ENCODE measurements at regions not wholly inside any gene's neighbourhood (a gene's known extent, or its start where the extent isn't known, plus 50 kb on each side); places are given as distances from the start of the nearest gene placed in this dataset.

DNA sequence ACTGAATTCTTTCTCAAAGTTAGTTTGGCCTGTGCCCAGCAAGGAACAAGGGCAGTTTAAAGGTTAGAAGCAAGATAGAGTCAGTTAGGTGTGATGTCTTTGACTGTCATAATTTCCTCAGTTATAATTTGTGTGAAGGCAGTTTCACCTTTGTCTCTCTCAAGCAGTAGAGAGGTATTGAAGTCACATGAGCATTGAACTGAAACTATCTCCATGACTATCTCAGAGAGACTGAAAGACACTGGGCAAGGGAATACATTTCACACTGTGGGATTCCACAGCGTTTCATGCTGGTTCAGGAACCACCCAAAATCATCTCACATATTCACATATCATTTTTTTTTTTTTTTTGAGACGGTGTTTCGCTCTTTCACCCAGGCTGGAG lies 366.1 kb downstream of the PREX1 start:
- TF ChIP-seq POLR2A (IDR thresholded peaks at IDR 0.05; ENCODE audit: low read depth, low read length) (no peak), POLR2AphosphoS5 (IDR thresholded peaks at IDR 0.05; ENCODE audit: low read depth, low read length) (no peak)
